Liver (tissue), 7 donors: ENCODE measurements at regions not wholly inside any gene's neighbourhood (a gene's known extent, or its start where the extent isn't known, plus 50 kb on each side); places are given as distances from the start of the nearest gene placed in this dataset.

Experiments used
- DNase-seq: peaks from one replicate; pipeline ENCODE4 v3.0.0-alpha.2; 2017; ENCODE audit warnings: low spot score
- H3K27ac ChIP-seq, 2 donors: one replicate each; pipeline ENCODE4 v1.7.0; 2013; ENCODE audit warnings: inconsistent platforms in 2 of 2, low read length in 2 of 2, control low read depth in 1 of 2, low read depth in 1 of 2, mild to moderate bottlenecking in 1 of 2
- H3K27me3 ChIP-seq, 4 donors: one replicate each; pipeline versions ENCODE4 v1.6.1 to v1.7.0; 2013; ENCODE audit warnings: low read length in 3 of 4, inconsistent platforms in 1 of 4, mild to moderate bottlenecking in 1 of 4, moderate library complexity in 1 of 4; ENCODE audit not compliant: control insufficient read depth in 4 of 4, insufficient read depth in 4 of 4
- H3K36me3 ChIP-seq, 4 donors: one replicate each; pipeline versions ENCODE4 v1.6.1 to v1.7.0; 2013; ENCODE audit warnings: low read length in 3 of 4, mild to moderate bottlenecking in 3 of 4, low read depth in 1 of 4, moderate library complexity in 1 of 4; ENCODE audit not compliant: control insufficient read depth in 4 of 4, insufficient read depth in 3 of 4
- H3K4me1 ChIP-seq, 4 donors: one replicate each; pipeline versions ENCODE4 v1.6.1 to v1.7.0; 2013; ENCODE audit warnings: low read length in 3 of 4, mild to moderate bottlenecking in 3 of 4, moderate library complexity in 1 of 4; ENCODE audit not compliant: control insufficient read depth in 4 of 4, insufficient read depth in 4 of 4
- H3K4me3 ChIP-seq, 3 donors: one replicate each; pipeline versions ENCODE4 v1.6.1 to v1.7.0; 2013; ENCODE audit warnings: low read length in 3 of 3, control low read depth in 1 of 3, low read depth in 1 of 3, mild to moderate bottlenecking in 1 of 3
- H3K9ac ChIP-seq, 2 donors: one replicate each; pipeline ENCODE4 v1.7.0; 2013; ENCODE audit warnings: low read length in 2 of 2, mild to moderate bottlenecking in 2 of 2, moderate library complexity in 2 of 2, control low read depth in 1 of 2, low read depth in 1 of 2
- H3K9me3 ChIP-seq, 4 donors: one replicate each; pipeline versions ENCODE4 v1.6.1 to v1.7.0; 2013; ENCODE audit warnings: low read length in 3 of 4; ENCODE audit not compliant: control insufficient read depth in 4 of 4
- EGR1 ChIP-seq, 2 donors: IDR thresholded peaks; 2 replicates each; pipeline ENCODE4 v1.6.1; 2016 to 2018; ENCODE audit warnings: antibody characterized with exemption in 2 of 2, low read depth in 2 of 2
- FOXA1 ChIP-seq: IDR thresholded peaks from 2 replicates; pipeline ENCODE4 v1.6.1; 2016; ENCODE audit warnings: antibody characterized with exemption
- FOXA2 ChIP-seq: IDR thresholded peaks from 2 replicates; pipeline ENCODE4 v1.6.1; 2016; ENCODE audit warnings: antibody characterized with exemption
- HNF4G ChIP-seq: IDR thresholded peaks from 2 replicates; pipeline ENCODE4 v1.6.1; 2016; ENCODE audit warnings: antibody characterized with exemption
- MAX ChIP-seq: IDR thresholded peaks from 2 replicates; pipeline ENCODE4 v1.6.1; 2016; ENCODE audit warnings: antibody characterized with exemption
- NR2F2 ChIP-seq: IDR thresholded peaks from 2 replicates; pipeline ENCODE4 v1.6.1; 2016; ENCODE audit warnings: antibody characterized with exemption
- REST ChIP-seq: IDR thresholded peaks from 2 replicates; pipeline ENCODE4 v1.6.1; 2016; ENCODE audit warnings: antibody characterized with exemption, mild to moderate bottlenecking
- TAF1 ChIP-seq: conservative IDR thresholded peaks from 2 replicates; pipeline ENCODE4 v1.6.1; 2016; ENCODE audit warnings: antibody characterized with exemption, mild to moderate bottlenecking
- YY1 ChIP-seq: IDR thresholded peaks from 2 replicates; pipeline ENCODE4 v1.6.1; 2016; ENCODE audit warnings: antibody characterized with exemption, mild to moderate bottlenecking
- ZBTB33 ChIP-seq: IDR thresholded peaks from 2 replicates; pipeline ENCODE4 v1.6.1; 2016; ENCODE audit warnings: antibody characterized with exemption
- WGBS: extraction: QIAGEN DNeasy Blood & Tissue Kit; methylation state at CpG from one replicate; pipeline ENCODE4 v1.1.7; 2013; 5-methylcytosine and 5-hydroxymethylcytosine counted together
- donor health status: healthy.
- donor health status: healthy.
- donor health status: healthy.
- donor health status: healthy.

GRCh38 chr1:22313321-22313720 is 138.3 kb upstream of the ZBTB40 start:
- Histone ChIP-seq H3K4me1 (no peaks in the 10 kb centered on the region), H3K9me3 (no peaks in the 10 kb centered on the region), H3K27me3 (no peaks in the 10 kb centered on the region), H3K9ac (no peak overlapping the region), H3K36me3 (no peaks in the 10 kb centered on the region), H3K4me3 (no peak overlapping the region), H3K27ac (no peak overlapping the region)
- TF ChIP-seq YY1 (no peak), NR2F2 (no peak), TAF1 (no peak), EGR1 (IDR thresholded peaks at IDR 0.05; ENCODE audit: low read depth in 2 of 2) (no peak), MAX (no peak)
- peak; percentile 14 for DNase-seq
- WGBS = 81% methylated on average over 8 of the region's 8 CpGs

- 93% methylated on average over 11 of the region's 11 CpGs for WGBS
These were observed 136.9 kb upstream of the ZBTB40 start for GRCh38 chr1:22314706-22315105.

More at GRCh38 chr1:22314706-22315105, 136.9 kb upstream of the ZBTB40 start:
- H3K36me3 ChIP-seq = no peaks in the 10 kb centered on the region
- DNase-seq = peak; percentile 4
- H3K4me3 ChIP-seq = no peak overlapping the region
- H3K27me3 ChIP-seq = no peaks in the 10 kb centered on the region
- no peak overlapping the region for H3K27ac ChIP-seq
- H3K4me1 ChIP-seq = no peaks in the 10 kb centered on the region
- no peak overlapping the region for H3K9ac ChIP-seq
- H3K9me3 ChIP-seq = no peaks in the 10 kb centered on the region
- TF ChIP-seq ZBTB33 (no peak), FOXA2 (no peak), HNF4G (no peak), NR2F2 (no peak), EGR1 (IDR thresholded peaks at IDR 0.05; ENCODE audit: low read depth in 2 of 2) (no peak), YY1 (no peak), REST (no peak), FOXA1 (no peak), TAF1 (no peak), MAX (no peak)
